ENCODE measurements at regions not wholly inside any gene's neighbourhood (a gene's known extent, or its start where the extent isn't known, plus 50 kb on each side); places are given as distances from the start of the nearest gene placed in this dataset.

- in situ Hi-C loops (cut with HindIII; ENCODE audit: low pct_ligation_motif_present, low pct_unique_long_range_greater_than_20kb, low sequenced_read_pairs): no loop called here
These were observed 104.9 kb upstream of the PTGFR start for GRCh38 chr1:78385744-78386462.

GRCh38 chr1:78387201-78387600 lies 103.6 kb upstream of the PTGFR start:
- DNase-seq: no peak
- in situ Hi-C loops (cut with HindIII; ENCODE audit: low pct_ligation_motif_present, low pct_unique_long_range_greater_than_20kb, low sequenced_read_pairs): no loop called here

More at GRCh38 chr1:78385744-78386462, 104.9 kb upstream of the PTGFR start:
- DNase-seq: no peak

GRCh38 chr1:78387871-78388270 lies 102.9 kb upstream of the PTGFR start:
- in situ Hi-C loops (cut with HindIII; ENCODE audit: low pct_ligation_motif_present, low pct_unique_long_range_greater_than_20kb, low sequenced_read_pairs): no loop called here

GRCh38 chr1:78388275-78388674 lies 102.5 kb upstream of the PTGFR start:
- in situ Hi-C loops (cut with HindIII; ENCODE audit: low pct_ligation_motif_present, low pct_unique_long_range_greater_than_20kb, low sequenced_read_pairs): no loop called here
- no peak for DNase-seq

More at GRCh38 chr1:78387871-78388270, 102.9 kb upstream of the PTGFR start:
- no peak for DNase-seq

- DNase-seq: no peak
- in situ Hi-C loops (cut with HindIII; ENCODE audit: low pct_ligation_motif_present, low pct_unique_long_range_greater_than_20kb, low sequenced_read_pairs): no loop called here
These were observed 89.6 kb upstream of the PTGFR start for GRCh38 chr1:78401148-78401547.

- in situ Hi-C loops (cut with HindIII; ENCODE audit: low pct_ligation_motif_present, low pct_unique_long_range_greater_than_20kb, low sequenced_read_pairs): no loop called here
- no peak for DNase-seq
These were observed 82.6 kb upstream of the PTGFR start for GRCh38 chr1:78408192-78408591.

GRCh38 chr1:78408810-78409209 lies 82.0 kb upstream of the PTGFR start:
- in situ Hi-C loops (cut with HindIII; ENCODE audit: low pct_ligation_motif_present, low pct_unique_long_range_greater_than_20kb, low sequenced_read_pairs): no loop called here

GRCh38 chr1:78410643-78411042 lies 80.1 kb upstream of the PTGFR start:
- in situ Hi-C loops (cut with HindIII; ENCODE audit: low pct_ligation_motif_present, low pct_unique_long_range_greater_than_20kb, low sequenced_read_pairs): no loop called here

More at GRCh38 chr1:78408810-78409209, 82.0 kb upstream of the PTGFR start:
- no peak for DNase-seq

GRCh38 chr1:78411707-78412106 lies 79.1 kb upstream of the PTGFR start:
- in situ Hi-C loops (cut with HindIII; ENCODE audit: low pct_ligation_motif_present, low pct_unique_long_range_greater_than_20kb, low sequenced_read_pairs): no loop called here

More at GRCh38 chr1:78410643-78411042, 80.1 kb upstream of the PTGFR start:
- DNase-seq: no peak

GRCh38 chr1:78415165-78415564 lies 75.6 kb upstream of the PTGFR start:
- in situ Hi-C loops (cut with HindIII; ENCODE audit: low pct_ligation_motif_present, low pct_unique_long_range_greater_than_20kb, low sequenced_read_pairs): no loop called here
- DNase-seq: no peak

More at GRCh38 chr1:78411707-78412106, 79.1 kb upstream of the PTGFR start:
- no peak for DNase-seq

GRCh38 chr1:78419309-78419708 lies 71.5 kb upstream of the PTGFR start:
- in situ Hi-C loops (cut with HindIII; ENCODE audit: low pct_ligation_motif_present, low pct_unique_long_range_greater_than_20kb, low sequenced_read_pairs): no loop called here

GRCh38 chr1:78420181-78420580 lies 70.6 kb upstream of the PTGFR start:
- DNase-seq: no peak
- in situ Hi-C loops (cut with HindIII; ENCODE audit: low pct_ligation_motif_present, low pct_unique_long_range_greater_than_20kb, low sequenced_read_pairs): no loop called here

More at GRCh38 chr1:78419309-78419708, 71.5 kb upstream of the PTGFR start:
- no peak for DNase-seq

- DNase-seq: no peak
- in situ Hi-C loops (cut with HindIII; ENCODE audit: low pct_ligation_motif_present, low pct_unique_long_range_greater_than_20kb, low sequenced_read_pairs): no loop called here
These were observed 70.1 kb upstream of the PTGFR start for GRCh38 chr1:78420688-78421087.

GRCh38 chr1:78424720-78425119 lies 66.1 kb upstream of the PTGFR start:
- in situ Hi-C loops (cut with HindIII; ENCODE audit: low pct_ligation_motif_present, low pct_unique_long_range_greater_than_20kb, low sequenced_read_pairs): no loop called here
- no peak for DNase-seq

GRCh38 chr1:78426408-78426807 lies 64.4 kb upstream of the PTGFR start:
- no peak for DNase-seq

GRCh38 chr1:78427506-78427905 lies 63.3 kb upstream of the PTGFR start:
- in situ Hi-C loops (cut with HindIII; ENCODE audit: low pct_ligation_motif_present, low pct_unique_long_range_greater_than_20kb, low sequenced_read_pairs): no loop called here
- no peak for DNase-seq

More at GRCh38 chr1:78426408-78426807, 64.4 kb upstream of the PTGFR start:
- in situ Hi-C loops (cut with HindIII; ENCODE audit: low pct_ligation_motif_present, low pct_unique_long_range_greater_than_20kb, low sequenced_read_pairs): no loop called here

- in situ Hi-C loops (cut with HindIII; ENCODE audit: low pct_ligation_motif_present, low pct_unique_long_range_greater_than_20kb, low sequenced_read_pairs): no loop called here
- no peak for DNase-seq
These were observed 58.8 kb upstream of the PTGFR start for GRCh38 chr1:78432016-78432415.

- DNase-seq: no peak
- in situ Hi-C loops (cut with HindIII; ENCODE audit: low pct_ligation_motif_present, low pct_unique_long_range_greater_than_20kb, low sequenced_read_pairs): no loop called here
These were observed 56.4 kb upstream of the PTGFR start for GRCh38 chr1:78434351-78434750.

GRCh38 chr1:78436961-78437360 lies 53.8 kb upstream of the PTGFR start:
- in situ Hi-C loops (cut with HindIII; ENCODE audit: low pct_ligation_motif_present, low pct_unique_long_range_greater_than_20kb, low sequenced_read_pairs): no loop called here
- no peak for DNase-seq

GRCh38 chr1:78437396-78437795 lies 53.4 kb upstream of the PTGFR start:
- no peak for DNase-seq
- in situ Hi-C loops (cut with HindIII; ENCODE audit: low pct_ligation_motif_present, low pct_unique_long_range_greater_than_20kb, low sequenced_read_pairs): no loop called here
